CD4-positive, alpha-beta T cell treated with Interferon alpha-2 for 1 hour (primary cell): ENCODE measurements at regions not wholly inside any gene's neighbourhood (a gene's known extent, or its start where the extent isn't known, plus 50 kb on each side); places are given as distances from the start of the nearest gene placed in this dataset.

Source experiments
- DNase-seq, 2 donors: peaks; one replicate each; pipeline ENCODE4 v3.0.0-alpha.2; 2020 to 2022

GRCh38 chr12:107320929-107321631, 227.7 kb upstream of the CRY1 start:
- peak; percentile 70 to 71 for DNase-seq

- peak; percentile 38 to 42 for DNase-seq
Observed at GRCh38 chr12:107322063-107322462, 228.7 kb upstream of the CRY1 start.

GRCh38 chr12:107325075-107325608, 231.8 kb upstream of the CRY1 start:
- DNase-seq, result no peak

GRCh38 chr12:107326237-107326636, 232.9 kb upstream of the CRY1 start:
- DNase-seq, result no peak

GRCh38 chr12:107327651-107328182, 234.4 kb upstream of the CRY1 start:
- DNase-seq, result no peak

- peak in 1 of 2 donors; percentile 51 for DNase-seq
Observed at GRCh38 chr12:107328442-107329133, 235.2 kb upstream of the CRY1 start.

GRCh38 chr12:107329569-107330324, 236.4 kb upstream of the CRY1 start:
- no peak for DNase-seq

- no peak for DNase-seq
Observed at GRCh38 chr12:107330831-107331431, 237.6 kb upstream of the CRY1 start.

- no peak for DNase-seq
Observed at GRCh38 chr12:107331471-107331870, 238.1 kb upstream of the CRY1 start.

GRCh38 chr12:107331912-107332311, 238.6 kb upstream of the CRY1 start:
- no peak for DNase-seq

- no peak for DNase-seq
Observed at GRCh38 chr12:107332743-107333142, 239.4 kb upstream of the CRY1 start.

- DNase-seq, result no peak
Observed at GRCh38 chr12:107335802-107336570, 242.6 kb upstream of the CRY1 start.

GRCh38 chr12:107336695-107337094, 243.3 kb upstream of the CRY1 start:
- DNase-seq, result no peak

- DNase-seq, result no peak
Observed at GRCh38 chr12:107337346-107338095, 244.2 kb upstream of the CRY1 start.

GRCh38 chr12:107339487-107339886, 246.1 kb upstream of the CRY1 start:
- no peak for DNase-seq

GRCh38 chr12:107339932-107340331, 246.6 kb upstream of the CRY1 start:
- DNase-seq, result no peak

- DNase-seq, result no peak
Observed at GRCh38 chr12:107340898-107341297, 247.5 kb upstream of the CRY1 start.

- no peak for DNase-seq
Observed at GRCh38 chr12:107344035-107344808, 250.9 kb upstream of the CRY1 start.

- DNase-seq, result no peak
Observed at GRCh38 chr12:107347261-107347660, 253.9 kb upstream of the CRY1 start.

- DNase-seq, result no peak
Observed at GRCh38 chr12:107349008-107349747, 255.8 kb upstream of the CRY1 start.
